ENCODE measurements at regions not wholly inside any gene's neighbourhood (a gene's known extent, or its start where the extent isn't known, plus 50 kb on each side); places are given as distances from the start of the nearest gene placed in this dataset.

DNA sequence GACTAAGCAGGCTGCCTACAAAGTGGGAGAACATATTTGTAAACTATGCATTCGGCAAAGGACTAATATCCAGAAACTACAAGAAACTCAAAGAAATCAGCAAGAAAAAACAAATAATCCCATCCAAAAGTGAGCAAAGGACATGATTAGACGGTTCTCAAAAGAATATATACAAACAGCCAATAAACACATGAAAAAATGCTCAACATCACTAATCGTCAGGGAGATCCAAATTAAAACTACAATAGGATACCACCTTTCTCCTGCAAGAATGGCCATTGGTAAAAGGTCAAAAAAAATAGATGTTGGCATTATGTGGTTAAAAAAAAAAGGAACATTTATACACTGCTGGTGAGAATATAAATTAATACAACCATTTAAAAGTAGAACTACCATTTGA, 259.6 kb upstream of the SLITRK3 start:
- DNase-seq (ENCODE audit: low spot score): no peak

DNA sequence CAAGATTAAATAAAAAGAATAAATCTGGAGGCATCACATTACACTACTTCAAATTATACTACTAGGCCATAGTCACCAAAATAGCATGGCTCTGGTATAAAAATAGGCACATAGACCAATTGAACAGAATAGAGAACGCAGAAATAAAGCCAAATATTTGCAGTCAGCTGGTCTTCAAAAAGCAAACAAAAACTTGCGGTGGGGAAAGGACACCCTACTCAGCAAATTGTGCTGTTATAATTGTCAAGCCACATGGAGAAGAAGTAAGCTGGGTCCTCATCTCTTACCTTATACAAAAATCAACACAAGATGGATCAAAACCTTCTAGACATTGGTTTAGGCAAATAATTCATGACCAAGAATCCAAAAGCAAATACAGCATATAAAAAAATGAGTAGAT, 259.2 kb upstream of the SLITRK3 start:
- no peak for DNase-seq (ENCODE audit: low spot score)

DNA sequence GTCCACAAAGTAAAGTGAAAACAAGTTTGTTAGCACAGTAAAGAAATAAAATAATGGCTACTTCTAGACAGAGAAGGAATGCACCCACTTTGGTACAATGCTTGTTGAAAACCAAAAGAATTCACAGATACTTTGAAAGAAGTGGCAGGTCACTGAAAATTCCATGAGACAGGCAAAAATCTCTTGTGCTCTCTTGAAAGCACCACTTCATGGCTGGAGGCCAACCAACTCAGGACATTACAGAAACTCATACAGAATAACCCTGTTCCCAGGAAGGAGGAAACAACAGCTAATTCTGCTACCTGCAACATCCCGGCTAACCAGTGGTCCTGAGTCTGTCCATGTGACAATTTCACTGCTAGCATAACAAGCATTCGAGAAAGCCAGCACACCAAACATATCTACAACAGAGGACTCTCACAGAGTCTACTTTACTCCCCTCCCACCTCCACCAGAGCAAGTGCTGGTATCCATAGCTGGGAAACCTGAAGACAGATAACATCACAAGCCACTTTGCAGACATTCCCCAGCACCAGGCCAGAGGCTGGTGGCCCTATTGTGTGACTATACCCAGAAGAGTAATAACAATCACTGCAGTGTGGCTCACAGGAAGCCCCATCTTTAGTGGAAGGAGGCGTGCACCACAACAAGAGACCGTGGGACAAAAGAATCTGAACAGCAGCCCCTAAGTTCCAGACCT, 255.3 kb upstream of the SLITRK3 start:
- DNase-seq (ENCODE audit: low spot score): no peak

DNA sequence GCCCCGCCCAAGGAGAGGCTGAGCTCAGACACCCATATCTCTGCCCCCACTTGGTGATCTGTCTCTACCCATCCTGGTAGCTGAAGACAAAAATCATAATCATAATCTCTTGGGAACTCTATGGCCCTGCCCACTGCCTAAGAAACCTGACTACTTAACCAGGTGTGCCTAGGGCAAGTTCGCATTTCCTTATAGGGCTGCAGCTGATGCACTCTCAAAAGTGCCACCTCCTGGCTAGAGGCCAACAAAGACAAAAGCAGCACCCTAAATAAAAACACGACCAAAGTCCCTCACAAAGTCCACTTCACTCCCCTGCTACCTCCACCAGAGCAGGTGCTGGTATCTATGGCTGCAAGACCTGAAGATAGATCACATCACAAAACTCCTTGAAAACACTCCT, 250.4 kb upstream of the SLITRK3 start:
- no peak for DNase-seq (ENCODE audit: low spot score)

DNA sequence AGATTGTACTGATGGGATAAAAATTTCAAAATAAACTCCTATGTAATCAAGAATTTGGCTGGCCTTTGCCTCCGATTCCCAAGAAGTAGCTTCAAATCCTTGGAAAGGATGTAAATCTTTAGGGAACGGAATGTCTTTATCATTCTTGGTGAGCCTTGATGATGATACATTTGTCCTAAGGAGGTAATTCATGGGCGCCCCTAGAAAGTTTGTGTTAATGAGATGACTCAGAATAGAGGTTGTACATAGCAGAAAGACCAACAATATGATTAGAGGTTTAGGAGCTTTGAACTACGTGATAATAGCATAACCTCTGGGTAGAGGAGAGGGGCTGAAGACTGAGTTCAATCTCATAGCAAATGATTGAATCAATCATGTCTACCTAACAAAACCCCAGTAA, 248.6 kb upstream of the SLITRK3 start:
- no peak for DNase-seq (ENCODE audit: low spot score)

DNA sequence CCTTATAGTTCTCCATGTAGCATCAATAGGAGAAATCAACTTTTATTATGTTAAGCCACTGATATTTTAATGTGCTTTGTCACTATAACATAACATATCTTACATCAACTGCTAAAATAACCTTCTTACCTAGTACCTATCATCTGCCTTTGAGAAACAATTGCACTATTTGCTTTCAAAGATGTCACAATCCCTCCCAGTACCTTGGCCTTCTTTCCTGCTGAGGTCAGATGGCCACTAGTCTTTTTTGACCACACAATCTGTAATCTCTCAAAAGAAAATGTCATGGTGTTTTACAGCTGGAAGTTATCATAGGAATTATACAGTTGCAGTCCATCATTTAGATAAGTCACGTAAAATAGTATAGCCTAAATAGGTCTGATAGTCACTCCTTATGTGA, 247.5 kb upstream of the SLITRK3 start:
- DNase-seq (ENCODE audit: low spot score): no peak

DNA sequence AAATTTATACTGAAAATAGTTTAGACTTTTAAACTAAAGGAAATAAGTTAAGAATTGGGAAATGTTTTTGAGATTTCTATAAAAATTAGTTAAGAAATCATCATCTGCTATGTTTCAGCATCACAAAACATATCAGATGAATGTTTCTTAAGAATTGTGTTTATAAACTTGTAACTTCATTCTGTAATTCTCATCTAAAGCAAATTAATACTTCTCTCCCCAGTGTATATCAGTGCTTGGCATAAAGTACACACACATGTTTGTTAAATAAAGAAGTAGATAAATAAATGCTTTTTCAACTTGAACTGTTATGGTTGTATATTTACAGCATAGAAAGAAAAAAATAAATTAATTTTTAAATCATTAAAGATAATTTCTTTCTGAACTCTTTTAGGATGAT, 245.9 kb upstream of the SLITRK3 start:
- no peak for DNase-seq (ENCODE audit: low spot score)

DNA sequence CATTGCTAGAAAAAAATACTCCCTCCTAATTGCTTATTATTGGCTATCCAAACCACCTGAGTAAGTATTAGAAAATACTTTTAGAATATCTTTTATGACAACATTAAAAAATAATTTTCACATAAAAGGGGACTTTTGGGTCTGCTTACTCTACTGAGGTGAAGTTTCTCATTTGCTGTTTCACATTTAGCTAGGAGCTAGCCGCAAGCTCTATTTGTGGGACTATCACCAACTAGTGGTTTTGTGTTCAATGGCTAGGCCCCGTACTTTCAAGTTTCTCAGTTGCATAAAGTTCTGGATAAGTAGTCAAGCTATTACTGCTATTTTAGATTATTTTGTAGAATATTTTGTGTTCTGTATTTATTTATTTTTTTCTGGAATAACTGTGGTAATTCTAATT, 244.2 kb upstream of the SLITRK3 start:
- no peak for DNase-seq (ENCODE audit: low spot score)

DNA sequence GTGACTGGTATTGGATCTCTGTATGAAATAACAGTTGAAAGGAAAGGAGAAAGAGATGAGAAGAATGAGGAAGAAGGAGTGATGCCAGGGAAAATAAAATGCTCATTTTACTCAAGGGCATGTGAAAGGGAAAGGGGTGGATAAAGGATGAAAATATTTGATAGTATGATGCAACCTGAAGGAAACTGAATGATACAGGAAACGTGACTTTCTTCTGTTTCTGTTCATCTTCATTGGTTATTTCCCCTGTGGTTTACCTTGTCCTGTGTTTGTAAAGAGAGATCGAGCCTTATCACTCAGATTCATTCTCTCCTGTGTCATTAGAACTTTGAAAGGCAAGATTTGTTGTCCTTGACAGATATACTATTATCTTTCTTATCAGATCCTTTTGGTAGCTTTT, 243.6 kb upstream of the SLITRK3 start:
- DNase-seq (ENCODE audit: low spot score): no peak

DNA sequence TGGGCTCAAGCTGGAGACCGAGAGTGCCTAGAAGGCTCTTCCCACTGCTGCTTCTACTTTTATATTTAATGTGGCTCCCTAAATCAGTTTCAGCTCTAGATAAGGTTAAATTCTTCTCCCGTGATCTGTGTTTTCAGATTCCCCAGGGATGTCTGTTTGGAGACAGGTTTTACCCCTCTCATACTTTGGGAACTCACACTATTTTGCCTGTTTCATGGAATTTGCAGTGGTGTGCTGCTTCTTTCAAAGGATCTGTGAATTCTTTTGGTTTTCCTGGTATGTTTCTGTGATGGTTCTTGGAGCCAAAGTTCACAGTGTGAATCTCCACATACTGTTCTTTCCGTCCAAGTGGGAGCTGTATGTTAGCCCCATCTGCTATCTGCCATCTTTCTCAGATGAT, 238.3 kb upstream of the SLITRK3 start:
- DNase-seq (ENCODE audit: low spot score): no peak

DNA sequence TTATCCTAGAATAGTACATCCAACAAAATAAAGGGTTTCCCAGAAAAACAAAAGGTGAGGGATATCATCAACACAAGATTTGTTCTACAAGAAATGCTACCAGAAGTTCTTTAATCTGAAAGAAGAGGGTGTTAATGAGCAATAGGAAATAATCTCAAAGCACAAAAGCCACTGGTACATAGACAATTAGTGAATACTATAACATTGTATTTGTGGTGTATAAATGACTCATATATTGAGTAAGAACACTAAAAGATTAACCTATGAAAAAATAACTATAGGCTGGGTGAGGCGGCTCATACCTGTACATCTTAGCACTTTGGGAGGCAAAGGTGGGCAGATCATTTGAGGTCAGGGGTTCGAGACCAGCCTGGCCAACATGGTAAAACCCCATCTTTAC, 210.2 kb upstream of the SLITRK3 start:
- DNase-seq (ENCODE audit: low spot score): no peak

DNA sequence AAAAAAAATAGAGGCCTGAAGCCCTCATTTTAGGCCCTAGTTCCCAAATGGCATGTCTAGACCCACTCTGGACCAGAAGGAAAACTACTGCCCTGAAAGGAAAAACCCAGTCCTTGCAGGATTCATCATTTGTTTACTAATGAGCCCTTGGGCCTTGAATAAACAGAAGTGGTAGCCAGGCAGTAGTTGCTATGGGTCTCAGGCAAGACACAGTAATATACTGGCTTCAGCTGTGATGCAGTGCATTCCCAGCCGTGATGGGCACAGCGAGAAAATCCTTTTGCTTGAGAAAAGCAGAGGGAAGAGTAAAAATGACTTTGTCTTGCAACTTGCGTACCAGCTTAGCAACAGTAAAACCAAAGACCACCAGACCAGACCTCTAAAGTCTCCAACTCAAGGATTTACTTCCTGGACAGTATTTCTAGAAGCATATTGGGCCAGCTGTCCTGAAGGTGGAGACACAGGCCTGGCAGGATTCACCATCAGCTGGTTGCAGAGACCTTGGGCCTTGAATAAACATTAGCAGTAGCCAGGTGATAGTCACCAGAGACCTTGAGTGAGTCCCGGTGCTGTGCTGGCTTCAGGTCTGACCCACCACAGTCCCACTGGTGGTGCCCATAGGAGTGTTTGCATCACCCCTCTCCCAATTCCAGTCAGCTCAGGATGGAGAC, 208.3 kb upstream of the SLITRK3 start:
- DNase-seq (ENCODE audit: low spot score): no peak

DNA sequence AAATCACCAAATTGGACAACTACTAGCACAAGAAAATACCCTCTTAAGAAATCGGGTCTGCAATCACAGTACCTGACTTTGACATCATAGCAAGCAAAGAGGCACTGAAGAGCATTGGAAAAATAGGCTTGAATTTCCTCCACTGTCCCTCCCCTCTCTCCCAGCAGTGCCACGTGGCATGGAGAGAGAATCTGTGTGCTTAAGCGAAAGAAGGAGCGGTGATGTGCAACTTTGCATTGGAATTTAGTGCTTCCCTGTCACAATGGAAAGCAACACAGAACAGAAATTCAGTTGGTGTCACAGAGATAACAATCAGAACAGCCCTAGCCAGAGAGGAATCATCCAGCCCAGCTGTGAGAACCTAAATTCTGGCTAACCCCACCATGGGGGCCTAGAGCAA, 207.5 kb upstream of the SLITRK3 start:
- no peak for DNase-seq (ENCODE audit: low spot score)

DNA sequence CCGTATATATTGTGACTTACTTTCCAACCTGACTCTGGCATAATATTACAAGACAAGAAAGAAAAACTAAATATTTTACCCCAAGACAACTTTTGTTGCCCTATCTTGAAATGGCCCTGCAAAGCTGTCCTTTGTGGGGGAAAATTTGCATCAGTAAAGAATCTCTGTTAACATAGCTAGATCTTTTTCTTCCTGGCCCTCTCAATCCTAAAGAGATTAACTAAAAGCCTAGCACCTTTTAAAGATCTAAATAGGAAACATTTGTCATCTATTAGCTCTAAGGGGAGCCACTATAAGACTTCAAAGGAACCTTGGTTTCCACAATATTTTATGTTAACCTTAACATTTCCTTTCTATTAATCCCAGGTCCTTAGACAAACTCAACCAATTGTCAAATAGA, 199.0 kb upstream of the SLITRK3 start:
- no peak for DNase-seq (ENCODE audit: low spot score)

DNA sequence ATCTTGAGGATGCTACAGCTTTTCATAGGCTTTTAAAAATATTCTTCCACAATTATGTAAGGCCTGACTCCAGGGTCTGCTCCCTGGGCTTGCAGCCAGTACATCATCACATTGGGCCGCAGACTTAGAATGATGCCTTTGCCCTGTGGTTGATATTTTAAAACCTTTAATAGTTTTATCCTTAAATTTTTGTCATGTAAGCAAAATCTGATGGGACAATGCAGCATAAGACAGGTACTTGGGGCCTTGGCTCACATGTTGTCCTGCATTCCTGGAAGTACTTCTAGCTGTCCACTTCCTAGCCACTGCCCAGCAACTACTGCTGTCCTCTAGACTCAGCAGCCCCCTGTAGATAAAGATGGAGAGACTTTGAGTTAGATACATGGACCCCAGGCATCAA, 197.3 kb upstream of the SLITRK3 start:
- no peak for DNase-seq (ENCODE audit: low spot score)

DNA sequence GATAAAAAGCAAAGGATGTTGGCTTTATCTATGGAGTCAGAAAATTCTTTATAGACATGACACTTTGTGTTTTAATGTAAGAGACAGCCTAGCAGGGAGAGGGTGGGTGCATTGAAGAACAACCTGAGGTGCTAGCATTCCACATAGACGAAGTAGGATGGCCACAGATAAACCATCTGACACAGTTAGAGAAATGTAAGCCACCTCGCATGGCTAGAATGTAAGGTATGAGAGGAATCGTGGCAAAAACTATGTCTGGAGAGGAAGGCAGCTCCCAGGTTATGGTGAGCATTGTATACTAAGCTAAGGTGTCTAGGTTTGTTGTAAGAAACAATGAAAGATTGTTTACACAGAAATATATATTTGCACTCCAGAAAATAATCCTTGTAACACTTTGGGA, 194.0 kb upstream of the SLITRK3 start:
- DNase-seq (ENCODE audit: low spot score): no peak

DNA sequence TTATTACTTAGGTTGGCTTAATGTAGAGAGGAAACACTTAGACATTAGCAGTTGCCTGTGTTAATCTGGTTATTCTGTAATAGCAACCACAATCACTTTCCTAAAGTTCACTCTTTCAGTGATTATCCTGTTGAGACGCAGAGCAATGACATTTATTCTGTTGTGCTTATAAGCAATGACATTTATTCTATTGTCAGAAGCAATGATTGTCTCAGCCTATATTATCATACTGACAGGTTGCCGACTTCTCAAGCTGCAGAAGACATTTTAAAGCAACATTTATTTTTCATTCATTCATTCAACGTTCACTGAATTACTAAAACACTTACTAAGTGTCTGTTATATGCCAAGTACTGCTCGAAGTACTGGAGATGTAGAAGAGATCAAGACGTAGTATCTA, 193.5 kb upstream of the SLITRK3 start:
- DNase-seq (ENCODE audit: low spot score): no peak

DNA sequence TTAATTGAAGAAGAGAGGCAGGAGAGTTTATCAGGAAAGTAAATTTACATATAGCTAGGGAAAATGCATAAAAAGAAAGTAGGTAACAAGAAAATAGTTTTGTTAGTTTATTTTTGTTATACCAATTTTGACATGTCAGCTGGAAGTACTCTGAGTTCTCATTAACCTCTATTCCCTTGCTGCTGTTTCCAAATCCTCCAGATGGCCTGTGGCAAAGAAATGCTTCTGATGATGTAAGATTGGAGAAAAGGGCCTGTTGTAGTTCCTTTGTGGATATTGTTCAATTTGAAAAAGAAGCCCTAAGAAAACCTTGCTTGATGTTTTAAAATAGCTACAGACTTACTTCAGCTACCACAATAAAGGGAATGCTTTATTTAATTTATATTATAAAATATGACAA, 192.9 kb upstream of the SLITRK3 start:
- no peak for DNase-seq (ENCODE audit: low spot score)

DNA sequence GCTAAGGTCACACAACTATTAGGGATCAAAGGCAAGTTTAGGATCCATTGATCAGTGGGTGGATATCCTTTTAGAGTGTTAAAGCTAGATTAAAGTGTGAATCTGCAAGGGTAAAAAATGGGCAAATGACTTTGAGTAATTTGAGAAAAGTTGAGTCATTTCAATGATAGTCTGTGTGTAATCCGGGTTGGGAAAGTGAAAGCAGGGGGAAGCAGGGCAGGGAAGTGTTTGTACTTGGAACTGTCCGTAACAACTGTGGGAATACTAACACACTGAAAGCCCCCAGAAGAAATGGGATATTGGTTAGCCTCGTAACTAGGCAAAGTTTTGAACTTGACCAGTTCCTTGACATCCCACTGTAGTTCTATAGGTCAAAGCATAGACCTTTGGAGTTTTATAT, 187.2 kb upstream of the SLITRK3 start:
- no peak for DNase-seq (ENCODE audit: low spot score)

DNA sequence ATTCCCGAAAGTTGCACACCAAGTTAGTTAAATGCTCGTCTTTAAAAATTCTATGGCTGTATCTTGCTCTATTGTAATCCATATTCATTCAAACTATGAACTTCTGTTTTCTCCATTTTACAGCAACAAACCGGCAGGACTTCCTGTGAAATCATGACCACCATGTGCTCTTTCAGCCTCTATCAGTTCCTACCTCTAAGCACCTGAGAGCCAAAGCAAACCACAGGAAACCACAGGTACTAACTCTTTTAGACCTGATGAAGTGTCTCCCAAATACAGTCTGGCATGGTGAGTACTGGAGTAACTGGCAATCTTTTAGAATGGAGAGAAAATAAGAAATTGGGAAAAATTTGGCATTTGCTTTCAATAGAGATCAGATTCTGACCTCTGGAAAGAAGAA, 186.5 kb upstream of the SLITRK3 start:
- DNase-seq (ENCODE audit: low spot score): no peak

DNA sequence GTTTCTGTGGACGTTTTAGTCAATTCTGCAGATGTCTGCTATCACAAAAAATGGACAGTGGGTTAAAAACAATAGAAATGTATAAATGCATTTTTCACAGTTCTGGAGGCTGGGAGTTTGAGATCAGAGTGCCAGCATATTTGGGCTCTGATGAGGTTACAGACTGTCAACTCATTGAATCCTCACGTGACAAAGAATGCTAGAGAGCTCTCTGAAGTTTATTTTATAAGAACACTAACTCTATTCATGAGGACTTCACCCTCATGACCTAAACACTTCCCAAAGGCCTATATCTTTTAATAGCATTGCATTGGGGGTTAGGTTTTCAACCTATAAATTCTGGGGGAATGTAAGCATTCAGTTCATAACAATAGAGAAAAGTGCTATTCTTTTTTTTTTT, 182.6 kb upstream of the SLITRK3 start:
- no peak for DNase-seq (ENCODE audit: low spot score)

DNA sequence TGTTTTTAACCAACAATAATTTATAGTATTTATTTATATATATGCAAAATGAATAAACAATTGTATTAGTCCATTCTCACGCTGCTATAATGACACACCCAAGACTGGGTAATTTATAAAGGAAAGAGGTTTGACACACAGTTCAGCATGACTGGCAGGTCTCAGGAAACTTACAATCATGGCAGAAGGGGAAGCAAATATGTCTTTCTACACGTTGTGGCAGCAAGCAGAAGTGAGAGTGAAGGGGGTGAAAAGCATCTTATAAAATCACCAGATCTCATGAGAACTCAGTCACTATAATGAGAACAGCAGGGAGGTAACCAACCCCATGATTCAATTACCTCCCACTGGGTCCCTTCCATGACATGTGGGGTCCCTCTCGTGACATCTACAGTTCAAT, 162.8 kb upstream of the SLITRK3 start:
- no peak for DNase-seq (ENCODE audit: low spot score)

DNA sequence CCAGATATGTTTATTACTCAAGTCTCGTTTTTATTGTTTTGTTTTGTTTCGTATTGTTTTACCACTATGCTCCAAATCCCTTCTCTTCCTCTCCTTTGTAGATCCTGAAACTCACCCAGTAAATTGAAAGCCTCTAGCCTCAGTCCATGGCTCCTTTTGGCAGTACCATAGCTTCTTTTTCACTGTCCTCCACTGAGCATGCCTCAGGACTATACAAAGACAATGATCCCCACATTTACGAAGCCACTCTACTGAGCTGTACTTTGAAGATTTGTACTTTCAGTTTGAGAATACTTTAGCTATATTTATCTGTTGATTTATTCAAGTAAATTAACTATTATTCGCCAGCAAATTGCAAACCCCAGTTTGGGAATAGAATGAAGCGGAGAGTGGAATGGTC, 159.1 kb upstream of the SLITRK3 start:
- DNase-seq (ENCODE audit: low spot score): no peak

DNA sequence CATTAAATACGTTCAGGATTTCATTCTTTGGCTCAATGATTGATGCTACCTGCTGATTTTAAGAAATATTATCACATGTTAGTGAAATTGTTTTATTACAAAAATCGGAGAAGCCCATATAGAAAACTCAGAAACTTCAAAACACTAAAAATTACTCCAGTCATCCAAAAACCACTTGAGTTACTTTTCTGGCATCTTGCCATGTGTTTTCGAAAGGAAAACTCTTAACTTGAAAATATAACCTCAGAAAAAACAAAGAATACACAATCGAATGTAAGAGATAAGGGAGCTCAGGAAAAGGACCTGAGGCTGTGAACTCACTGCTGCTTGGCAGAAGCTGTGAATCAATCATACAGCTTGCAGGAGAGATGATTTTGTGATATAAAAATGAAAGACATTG, 151.3 kb upstream of the SLITRK3 start:
- DNase-seq (ENCODE audit: low spot score): no peak

Data from AG08396 (cell line).